ENCODE measurements at regions not wholly inside any gene's neighbourhood (a gene's known extent, or its start where the extent isn't known, plus 50 kb on each side); places are given as distances from the start of the nearest gene placed in this dataset.

DNA sequence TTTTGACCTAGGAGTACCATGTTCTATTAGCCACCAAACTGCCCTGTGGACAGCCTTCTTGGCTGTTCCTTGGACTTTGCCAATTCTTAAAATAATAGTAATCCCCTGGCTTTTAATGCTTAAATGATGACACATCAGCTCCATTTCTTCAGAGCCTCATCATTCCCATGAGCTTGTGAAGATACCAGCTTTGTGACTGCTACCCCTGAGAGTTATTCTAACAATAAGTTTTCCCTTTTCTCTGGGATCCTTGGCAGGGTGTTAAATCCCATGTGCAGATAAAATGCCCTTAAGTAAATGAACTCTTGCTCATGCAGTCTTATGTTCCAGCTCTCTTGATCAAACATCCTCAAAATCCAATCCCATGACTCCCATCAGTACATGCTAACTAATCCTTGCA is 415.3 kb downstream of the CETN3 start:
- TF ChIP-seq CTCF (IDR thresholded peaks at IDR 0.05) (no peak), POLR2A (IDR thresholded peaks at IDR 0.05) (no peak), EP300 (IDR thresholded peaks at IDR 0.05) (no peak), POLR2AphosphoS5 (IDR thresholded peaks at IDR 0.05) (no peak)
